OCI-LY1 (cell line): ENCODE measurements at regions not wholly inside any gene's neighbourhood (a gene's known extent, or its start where the extent isn't known, plus 50 kb on each side); places are given as distances from the start of the nearest gene placed in this dataset.

Experiments
- H2AFZ ChIP-seq: fragments of 200-600 bp; sonication (generic), shearing (Covaris generic); 2 replicates; pipeline ENCODE4 v1.6.0; 2014; ENCODE audit warnings: antibody characterized with exemption, mild to moderate bottlenecking, low read length
- H3F3A ChIP-seq: fragments of 200-600 bp; sonication (generic), shearing (Covaris generic); 2 replicates; pipeline ENCODE4 v1.6.0; 2014; ENCODE audit warnings: mild to moderate bottlenecking, antibody characterized with exemption, low read length, moderate library complexity; ENCODE audit not compliant: insufficient read depth
- H3K27ac ChIP-seq: fragments of 200-600 bp; sonication (generic); 2 replicates; pipeline ENCODE4 v1.5.1; 2014; ENCODE audit warnings: low read length, mixed run types, mild to moderate bottlenecking, low read depth; ENCODE audit not compliant: poor library complexity, severe bottlenecking
- H3K27me3 ChIP-seq: fragments of 200-600 bp; sonication (generic); 2 replicates; pipeline ENCODE4 v1.6.0; 2014; ENCODE audit warnings: antibody characterized with exemption, mild to moderate bottlenecking, low read length, moderate library complexity; ENCODE audit not compliant: insufficient read depth
- H3K36me3 ChIP-seq: fragments of 200-600 bp; sonication (generic); 2 replicates; pipeline ENCODE4 v1.6.1; 2014; ENCODE audit warnings: mild to moderate bottlenecking, antibody characterized with exemption, low read length, moderate library complexity, mixed read lengths; ENCODE audit not compliant: insufficient read depth
- H3K4me1 ChIP-seq: fragments of 200-600 bp; sonication (generic); 2 replicates; pipeline ENCODE4 v1.5.1; 2014; ENCODE audit warnings: mild to moderate bottlenecking, low read length, moderate library complexity; ENCODE audit not compliant: insufficient read depth, severe bottlenecking
- H3K4me2 ChIP-seq: fragments of 200-600 bp; sonication (generic), shearing (Covaris generic); 2 replicates; pipeline ENCODE4 v1.6.1; 2014; ENCODE audit warnings: low read length
- H3K4me3 ChIP-seq: fragments of 200-600 bp; sonication (generic); 2 replicates; pipeline ENCODE4 v1.5.1; 2014; ENCODE audit warnings: low read length, low read depth, mild to moderate bottlenecking, mixed read lengths; ENCODE audit not compliant: poor library complexity, severe bottlenecking
- H3K79me2 ChIP-seq: fragments of 200-600 bp; shearing (Covaris generic); 2 replicates; pipeline ENCODE4 v1.6.1; 2016; ENCODE audit warnings: mixed run types, low read length, mixed read lengths; ENCODE audit not compliant: insufficient read depth
- H3K9ac ChIP-seq: fragments of 200-600 bp; sonication (generic), shearing (Covaris generic); 2 replicates; pipeline ENCODE4 v1.6.1; 2014; ENCODE audit warnings: mild to moderate bottlenecking, low read length, mixed read lengths
- H3K9me2 ChIP-seq: fragments of 200-600 bp; sonication (generic), shearing (Covaris generic); 2 replicates; pipeline ENCODE4 v1.6.1; 2014; ENCODE audit warnings: low read depth, mild to moderate bottlenecking, low read length, mixed read lengths
- H3K9me3 ChIP-seq: fragments of 200-600 bp; shearing (Covaris generic); 2 replicates; pipeline ENCODE4 v1.6.1; 2014; ENCODE audit warnings: low read length, mixed read lengths
- H4K20me1 ChIP-seq: fragments of 200-600 bp; sonication (generic), shearing (Covaris generic); 2 replicates; pipeline ENCODE4 v1.6.0; 2016; ENCODE audit warnings: mild to moderate bottlenecking, low read length; ENCODE audit not compliant: insufficient read depth
- CTCF ChIP-seq: fragments of 200-600 bp; sonication (generic), shearing (Covaris generic); IDR thresholded peaks from 2 replicates; pipeline ENCODE4 v1.5.1; 2017; ENCODE audit warnings: mild to moderate bottlenecking, antibody characterized with exemption, low read length, moderate library complexity, mixed read lengths
- EZH2 ChIP-seq: fragments of 200-600 bp; sonication (generic), shearing (Covaris generic); IDR thresholded peaks from 2 replicates; pipeline ENCODE4 v1.8.0; 2017; ENCODE audit warnings: borderline replicate concordance, mixed run types, mild to moderate bottlenecking, antibody characterized with exemption, low read length, moderate library complexity, mixed read lengths

DNA sequence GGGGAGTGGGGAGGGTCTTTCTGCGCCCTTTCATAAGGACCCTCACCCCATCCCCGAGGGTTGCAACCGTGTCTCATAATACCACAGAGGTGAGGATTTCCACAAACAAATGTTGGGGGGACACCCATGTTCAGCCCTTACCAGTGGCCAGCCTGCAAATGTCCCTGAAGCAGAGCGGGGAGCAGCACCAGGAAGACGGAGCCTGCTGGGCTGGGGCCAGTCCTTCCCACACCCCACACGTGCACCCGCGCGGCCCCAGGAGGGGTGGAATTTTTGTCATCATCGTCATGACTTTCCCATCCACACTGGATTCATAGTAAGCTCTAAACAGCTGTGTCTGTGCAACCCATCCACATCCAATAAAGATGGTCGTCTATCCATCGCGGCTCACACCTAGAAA lies 409.8 kb downstream of the BRD1 start:
- no peaks in the 10 kb centered on the region for H3K36me3 ChIP-seq
- TF ChIP-seq CTCF (no peak), EZH2 (no peak)
- H3K4me1 ChIP-seq: no peaks in the 10 kb centered on the region
- H3K4me2 ChIP-seq: no peak overlapping the region
- no peaks in the 10 kb centered on the region for H4K20me1 ChIP-seq
- no peaks in the 10 kb centered on the region for H3F3A ChIP-seq
- H3K9me2 ChIP-seq: no peaks in the 10 kb centered on the region
- H3K27ac ChIP-seq: no peak overlapping the region
- H3K79me2 ChIP-seq: no peaks in the 10 kb centered on the region
- H3K9ac ChIP-seq: no peak overlapping the region
- no peak overlapping the region for H2AFZ ChIP-seq
- H3K9me3 ChIP-seq: no peaks in the 10 kb centered on the region
- no peaks in the 10 kb centered on the region for H3K27me3 ChIP-seq
- no peak overlapping the region for H3K4me3 ChIP-seq

- Histone ChIP-seq H3K9ac (no peak overlapping the region), H2AFZ (no peak overlapping the region), H3K4me1 (no peaks in the 10 kb centered on the region), H3K9me2 (no peaks in the 10 kb centered on the region), H3K27ac (no peak overlapping the region), H3K27me3 (no peaks in the 10 kb centered on the region), H3K79me2 (no peaks in the 10 kb centered on the region), H3K36me3 (no peaks in the 10 kb centered on the region), H3K9me3 (no peaks in the 10 kb centered on the region), H3K4me3 (no peak overlapping the region), H4K20me1 (no peaks in the 10 kb centered on the region), H3F3A (no peaks in the 10 kb centered on the region), H3K4me2 (no peak overlapping the region)
- no peak for TF ChIP-seq CTCF
- TF ChIP-seq EZH2: no peak
Observed at GRCh38 chr22:49417326-49417725, 410.3 kb downstream of the BRD1 start.

GRCh38 chr22:49415151-49415951 lies 412.3 kb downstream of the BRD1 start:
- Histone ChIP-seq H4K20me1 (no peaks in the 10 kb centered on the region), H2AFZ (no peak overlapping the region), H3K27ac (no peak overlapping the region), H3F3A (no peaks in the 10 kb centered on the region), H3K27me3 (no peaks in the 10 kb centered on the region), H3K4me2 (no peak overlapping the region), H3K79me2 (no peaks in the 10 kb centered on the region), H3K4me3 (no peak overlapping the region), H3K9me3 (no peaks in the 10 kb centered on the region), H3K9ac (no peak overlapping the region), H3K9me2 (no peaks in the 10 kb centered on the region), H3K36me3 (no peaks in the 10 kb centered on the region), H3K4me1 (no peaks in the 10 kb centered on the region)
- no peak for TF ChIP-seq CTCF
- TF ChIP-seq EZH2: no peak
